ENCODE measurements at regions not wholly inside any gene's neighbourhood (a gene's known extent, or its start where the extent isn't known, plus 50 kb on each side); places are given as distances from the start of the nearest gene placed in this dataset.
"Not testable (repeated sequence)": the region's sequence is repeated elsewhere in the genome, so short reads cannot be mapped to it uniquely, and the experiment has no call there.

- DNase-seq (ENCODE audit: insufficient read length, low spot score), result no peak
- FAIRE-seq, result no peak
Observed at GRCh38 chr2:207216457-207216856, 50.7 kb upstream of the KLF7 start.

DNA sequence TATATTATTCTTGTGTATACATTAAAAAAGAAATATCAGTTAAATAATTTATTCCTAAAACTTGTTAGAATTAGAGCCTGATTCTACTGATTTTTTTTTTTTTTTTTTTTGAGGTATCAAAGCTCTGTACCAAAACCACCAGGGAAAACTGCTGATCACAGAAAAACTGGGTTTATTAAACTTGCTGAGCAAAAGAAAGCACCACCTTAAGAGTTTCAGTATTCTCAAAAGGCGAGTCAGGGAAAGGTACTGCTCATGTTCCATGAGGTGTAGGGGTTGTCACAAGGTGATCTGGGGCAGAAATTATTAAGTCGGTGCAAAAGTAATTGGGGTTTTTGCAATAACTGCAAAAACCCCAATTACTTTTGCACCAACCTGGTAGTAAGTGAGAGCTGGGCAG, 51.7 kb upstream of the KLF7 start:
- DNase-seq (ENCODE audit: insufficient read length, low spot score) (no peak), FAIRE-seq (no peak)

DNA sequence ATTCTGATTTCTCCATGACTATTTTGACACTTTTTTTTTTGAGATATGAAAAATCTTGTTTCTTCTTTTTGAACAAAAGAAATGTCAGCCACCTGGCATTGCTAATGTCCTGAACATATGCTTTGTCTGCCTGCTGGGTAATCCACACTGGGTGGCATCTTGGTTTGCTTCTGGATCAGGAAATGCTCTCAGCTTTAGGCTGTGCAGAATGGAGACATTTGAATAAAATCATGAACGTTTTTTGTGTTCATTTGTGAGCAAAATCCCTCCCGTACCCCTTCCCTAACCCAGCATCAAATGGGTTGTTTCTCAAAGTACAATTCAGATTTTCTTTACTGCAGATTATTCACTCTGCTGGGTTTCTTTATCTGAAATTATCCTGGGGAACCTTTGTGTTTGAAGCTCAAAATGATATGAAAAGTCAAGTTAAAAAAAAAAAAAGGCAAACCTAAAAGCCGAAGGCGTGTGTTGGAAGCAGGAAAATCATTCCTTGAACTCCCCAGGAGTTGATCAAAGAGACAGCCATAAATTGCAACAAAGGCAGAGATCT, 53.4 kb upstream of the KLF7 start:
- no peak for DNase-seq (ENCODE audit: insufficient read length, low spot score)
- FAIRE-seq, result no peak

DNA sequence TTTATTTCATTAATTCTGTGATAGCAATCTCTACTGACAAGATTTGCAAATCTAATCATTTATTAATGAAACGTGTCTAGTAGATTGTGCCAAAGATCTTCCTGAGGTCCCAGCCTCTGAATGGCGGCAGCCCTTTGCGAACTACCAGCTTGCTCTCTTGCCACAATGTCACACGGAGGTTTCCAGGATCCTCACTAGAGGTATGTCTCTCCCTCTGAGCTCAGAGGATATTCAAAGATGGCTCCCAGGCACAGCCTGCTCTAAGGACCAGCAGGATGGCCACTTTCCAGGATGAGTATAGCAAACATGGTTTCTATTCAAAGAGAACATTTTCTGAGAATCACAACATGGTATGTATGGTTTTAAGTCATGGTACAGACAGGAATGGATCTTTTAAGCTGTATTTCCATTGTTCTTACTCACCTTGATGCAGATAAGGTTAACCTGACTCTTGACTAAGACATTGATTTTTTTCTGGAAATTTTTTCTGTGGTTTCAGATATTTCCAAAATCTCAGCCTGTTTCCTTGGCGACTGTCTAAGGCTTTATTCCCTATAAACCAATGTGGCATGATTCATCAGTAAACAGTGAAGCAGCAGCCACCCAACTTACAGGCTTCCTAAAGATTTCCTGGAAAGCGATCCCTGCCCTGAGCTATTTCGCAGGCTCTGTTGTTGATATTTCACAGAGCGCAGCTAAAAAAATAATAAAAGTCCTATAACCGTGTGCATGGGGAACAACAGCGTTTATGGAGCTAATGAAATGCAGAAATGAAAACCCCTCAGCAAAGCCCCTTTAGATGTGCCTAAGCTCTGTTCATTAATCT, 54.1 kb upstream of the KLF7 start:
- DNase-seq (ENCODE audit: insufficient read length, low spot score) (no peak), FAIRE-seq (no peak)

- FAIRE-seq (no peak), DNase-seq (ENCODE audit: insufficient read length, low spot score) (no peak)
Observed at GRCh38 chr2:207221731-207222130, 56.0 kb upstream of the KLF7 start.

GRCh38 chr2:207223051-207223450, 57.3 kb upstream of the KLF7 start:
- FAIRE-seq (peak; percentile 68), DNase-seq (ENCODE audit: insufficient read length, low spot score) (no peak)

- DNase-seq (ENCODE audit: insufficient read length, low spot score) (no peak), FAIRE-seq (no peak)
Observed at GRCh38 chr2:207224381-207224780, 58.6 kb upstream of the KLF7 start.

- no peak for DNase-seq (ENCODE audit: insufficient read length, low spot score)
- FAIRE-seq, result peak; percentile 73
Observed at GRCh38 chr2:207224791-207225482, 59.2 kb upstream of the KLF7 start.

GRCh38 chr2:207225773-207226172, 60.0 kb upstream of the KLF7 start:
- FAIRE-seq, result no peak
- DNase-seq (ENCODE audit: insufficient read length, low spot score), result no peak

DNA sequence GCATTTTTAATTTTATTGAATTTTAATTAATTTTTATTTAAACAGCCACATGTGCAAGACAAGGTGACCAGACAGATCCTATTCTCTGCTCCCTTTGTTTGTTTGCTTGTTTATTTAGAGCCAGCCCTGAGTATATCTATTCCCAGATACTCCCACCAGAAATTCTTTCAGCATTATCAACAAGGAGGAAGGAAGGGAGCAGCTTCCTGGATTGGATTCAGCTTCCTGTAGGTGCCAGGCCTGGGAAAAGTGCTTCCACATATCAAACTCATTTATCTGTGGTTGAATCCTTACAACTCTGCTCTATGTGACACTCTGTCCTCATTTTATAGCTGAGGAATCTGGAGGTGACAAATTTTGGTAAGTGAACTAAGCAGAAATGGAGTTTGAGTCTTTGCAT, 60.5 kb upstream of the KLF7 start:
- DNase-seq (ENCODE audit: insufficient read length, low spot score) (no peak), FAIRE-seq (no peak)

- DNase-seq (ENCODE audit: insufficient read length, low spot score) (no peak), FAIRE-seq (peak; percentile 26)
Observed at GRCh38 chr2:207226671-207227061, 60.9 kb upstream of the KLF7 start.

DNA sequence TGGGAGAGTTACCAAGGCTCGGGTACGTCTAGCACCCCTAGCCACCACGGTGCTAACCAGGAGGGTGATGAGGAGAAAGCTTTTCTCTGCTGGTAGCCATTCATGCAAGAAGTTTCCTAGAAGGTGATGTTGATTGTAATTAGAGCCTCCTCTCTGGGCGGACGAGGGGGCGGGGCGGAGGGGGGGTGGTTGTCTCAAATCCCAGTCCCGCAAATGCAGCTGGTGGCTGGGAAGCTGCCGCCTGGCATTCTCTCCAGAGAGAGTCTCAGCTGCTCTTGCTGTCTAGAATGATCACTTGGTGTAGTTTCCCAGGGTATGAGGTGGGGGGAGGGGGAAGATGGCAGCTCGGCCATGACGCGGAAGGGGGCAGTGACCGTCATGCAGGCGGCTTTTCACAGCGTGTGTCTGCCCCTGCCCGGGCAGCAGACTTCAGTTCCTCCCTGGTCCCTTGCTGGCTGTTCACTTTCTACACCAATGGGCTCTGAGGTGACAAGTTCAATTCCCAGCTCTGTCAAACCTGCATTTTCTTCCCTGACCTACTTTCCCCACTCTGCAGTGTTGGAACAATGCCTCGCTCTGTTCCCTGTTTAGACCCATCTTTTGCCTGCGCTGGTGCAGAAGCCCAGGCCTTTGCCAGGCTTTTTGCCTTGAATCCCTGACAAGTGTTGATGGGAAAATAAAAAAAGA, 61.5 kb upstream of the KLF7 start:
- FAIRE-seq, result no peak
- DNase-seq (ENCODE audit: insufficient read length, low spot score), result no peak

DNA sequence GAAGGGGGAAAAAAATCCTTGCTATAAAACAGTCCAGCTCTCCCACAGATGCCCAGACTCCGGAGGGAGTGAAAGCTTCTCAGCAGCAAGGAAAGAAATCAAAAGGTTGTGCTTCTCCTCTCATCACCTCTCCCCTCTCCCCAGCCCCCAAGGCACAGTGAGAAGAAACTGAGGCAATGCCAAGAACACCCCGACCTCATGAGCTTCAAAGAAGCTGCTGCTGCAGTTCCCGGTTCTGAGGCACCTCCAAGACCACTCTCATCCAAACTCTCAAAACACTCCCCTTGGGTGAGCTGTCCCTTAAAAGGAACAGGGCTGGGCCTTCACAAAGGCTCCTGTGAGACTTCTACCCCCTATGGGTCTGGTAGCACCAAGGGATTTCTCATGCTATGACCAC, 62.0 kb upstream of the KLF7 start:
- FAIRE-seq (no peak), DNase-seq (ENCODE audit: insufficient read length, low spot score) (no peak)

DNA sequence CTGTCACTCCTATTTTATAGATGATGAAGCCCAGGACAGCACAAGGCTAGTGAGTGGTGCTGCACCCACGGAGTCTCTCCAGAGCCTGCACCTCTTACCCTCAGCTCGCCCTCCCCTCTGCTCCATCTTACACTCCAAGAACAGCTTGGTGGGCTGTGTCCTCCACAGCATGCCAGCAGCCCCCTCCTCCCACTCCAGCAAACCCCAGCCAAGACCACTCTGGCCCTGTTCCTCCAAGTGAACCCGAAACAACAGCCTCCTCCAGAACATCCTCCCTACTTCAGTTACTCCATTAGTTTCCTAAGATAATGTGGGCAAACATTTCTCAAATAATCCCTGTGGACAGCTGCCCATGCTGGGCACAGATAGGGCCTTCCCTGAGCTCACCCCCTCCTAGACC, 62.7 kb upstream of the KLF7 start:
- FAIRE-seq, result no peak
- DNase-seq (ENCODE audit: insufficient read length, low spot score), result no peak

DNA sequence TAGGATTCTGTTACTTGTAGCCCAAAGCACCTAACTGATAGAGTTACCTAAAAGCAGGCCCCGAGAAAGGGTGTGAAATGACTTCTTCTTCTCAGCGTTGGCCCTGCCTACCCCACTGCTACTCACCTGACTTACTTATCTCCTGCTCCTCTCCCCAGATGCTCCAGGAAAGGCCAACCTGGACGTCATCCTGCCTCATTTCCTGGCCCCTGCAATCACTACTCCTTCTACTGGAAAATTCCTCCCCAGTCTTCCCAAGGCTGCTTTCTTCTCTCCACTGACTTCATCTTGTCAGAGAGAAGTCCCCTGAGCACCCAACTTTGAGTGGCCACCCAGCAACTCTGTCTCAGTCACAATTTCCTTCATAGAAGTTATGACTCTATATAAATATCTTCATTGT, 63.4 kb upstream of the KLF7 start:
- no peak for FAIRE-seq
- DNase-seq (ENCODE audit: insufficient read length, low spot score), result no peak

DNA sequence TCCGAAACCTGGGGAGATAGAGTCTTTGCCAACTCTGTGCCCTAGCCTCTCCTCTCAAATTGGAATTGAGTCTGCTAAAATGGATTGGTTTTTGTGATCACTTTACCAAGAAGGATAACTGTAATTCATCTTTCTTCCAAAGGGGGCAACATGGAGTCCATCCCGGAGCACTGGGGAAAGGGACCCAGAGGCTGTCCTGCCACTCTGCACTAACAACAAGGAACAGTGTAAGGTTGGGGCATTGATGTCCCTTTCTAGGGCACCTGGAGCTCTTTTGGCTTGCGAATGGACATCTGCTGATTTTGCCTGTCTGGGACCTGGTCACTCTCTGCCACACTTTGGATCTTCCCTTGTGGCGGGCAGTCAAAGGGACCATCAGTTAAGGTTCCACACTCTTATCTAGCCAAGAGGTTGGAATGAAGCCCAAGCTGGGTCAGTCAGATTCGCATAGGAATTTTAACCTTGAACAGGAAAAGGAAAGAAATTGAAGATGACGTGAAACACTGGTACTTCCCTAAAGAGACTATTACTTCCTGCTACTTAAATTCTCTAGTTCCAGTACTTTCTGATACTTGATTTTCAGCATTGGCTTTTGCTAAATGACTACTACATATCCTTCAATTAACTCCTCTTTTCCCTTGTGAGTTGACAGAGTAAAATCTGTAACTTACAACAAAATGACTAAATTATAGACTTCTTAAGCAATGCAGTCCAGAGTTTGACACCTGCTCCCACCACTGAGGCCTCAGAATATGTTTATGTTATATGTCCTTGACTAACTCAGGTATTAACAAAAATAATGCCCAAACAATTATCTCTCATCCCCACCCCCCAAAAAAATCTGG, 64.7 kb upstream of the KLF7 start:
- FAIRE-seq (peak; percentile 31), DNase-seq (ENCODE audit: insufficient read length, low spot score) (no peak)

DNA sequence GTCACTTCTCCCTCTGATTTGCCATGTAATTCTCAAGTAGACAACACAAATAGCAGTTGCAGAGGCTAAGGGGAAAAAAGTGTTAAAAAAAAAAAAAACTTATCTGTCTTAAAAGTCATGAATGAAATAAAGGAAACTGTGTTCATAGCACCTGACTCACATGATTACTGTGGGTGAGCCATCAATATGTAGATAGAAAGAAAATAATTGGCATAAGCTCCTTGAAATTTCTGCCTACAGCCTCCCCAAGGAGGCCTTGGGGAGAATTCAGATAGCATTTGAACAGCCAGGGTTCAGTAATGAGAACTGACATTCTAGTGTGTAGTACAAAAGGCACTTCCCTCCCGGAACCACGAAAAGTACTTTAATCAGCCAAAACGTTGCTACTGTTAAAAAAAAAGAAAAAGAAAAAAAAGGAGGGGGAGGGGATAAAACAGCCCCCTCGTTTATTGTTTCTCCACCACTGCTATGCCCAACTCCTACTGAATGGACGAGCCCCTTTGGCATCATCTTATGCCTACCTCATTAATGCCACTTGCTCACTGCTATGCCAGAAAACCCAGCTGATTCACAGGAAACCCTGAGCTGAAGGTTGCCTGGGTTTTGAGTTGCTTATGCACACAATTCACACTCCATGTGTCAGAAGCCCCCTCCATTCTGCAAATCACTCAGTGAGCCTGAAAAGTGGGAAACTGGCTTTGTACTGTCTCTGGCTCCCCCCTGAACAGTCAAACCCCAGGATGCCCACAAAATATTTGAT, 65.5 kb upstream of the KLF7 start:
- DNase-seq (ENCODE audit: insufficient read length, low spot score) (no peak), FAIRE-seq (no peak)

DNA sequence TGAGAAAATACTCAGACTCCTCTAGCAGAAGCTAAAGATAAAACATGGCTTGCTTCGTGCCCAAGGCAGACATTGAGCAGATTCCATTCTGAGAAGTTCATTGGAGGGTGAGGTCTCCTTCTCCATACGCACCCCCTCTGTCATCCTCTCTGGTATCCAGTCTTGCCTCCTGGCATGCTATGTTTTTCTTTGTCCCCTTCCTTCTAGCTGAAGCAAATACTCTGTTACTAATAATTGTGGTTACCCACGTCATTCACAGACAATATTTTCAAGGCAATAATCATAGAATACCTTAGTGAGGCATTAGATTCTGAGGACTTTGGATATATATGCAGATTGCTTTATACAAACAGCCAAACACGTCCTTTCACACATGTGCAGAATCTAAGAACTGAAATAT, 66.2 kb upstream of the KLF7 start:
- DNase-seq (ENCODE audit: insufficient read length, low spot score), result no peak

DNA sequence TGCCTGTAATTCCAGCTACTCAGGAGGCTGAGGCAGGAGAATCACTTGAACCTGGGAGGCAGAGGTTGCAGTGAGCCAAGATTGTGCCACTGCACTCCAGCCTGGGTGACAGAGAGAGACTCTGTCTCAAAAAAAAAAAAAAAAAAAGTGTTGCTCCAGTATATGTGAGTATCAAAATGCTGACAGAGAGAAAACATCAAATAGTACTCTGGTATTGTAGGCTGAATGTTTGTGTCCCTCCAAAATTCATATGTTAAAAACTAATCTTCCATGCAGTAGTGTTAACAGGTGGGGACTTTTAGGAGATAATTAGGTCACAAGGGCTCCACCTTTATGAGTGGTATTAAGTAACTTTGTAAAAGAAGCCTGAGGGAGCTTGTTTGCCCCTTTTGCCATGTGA, 67.4 kb upstream of the KLF7 start:
- not testable (repeated sequence) for FAIRE-seq; DNase-seq (ENCODE audit: insufficient read length, low spot score)

More for the DNA sequence above, 66.2 kb upstream of the KLF7 start:
- FAIRE-seq, result no peak

GRCh38 chr2:207233731-207234130, 68.0 kb upstream of the KLF7 start:
- DNase-seq (ENCODE audit: insufficient read length, low spot score) (no peak), FAIRE-seq (no peak)
